K562 (cell line): ENCODE measurements at regions not wholly inside any gene's neighbourhood (a gene's known extent, or its start where the extent isn't known, plus 50 kb on each side); places are given as distances from the start of the nearest gene placed in this dataset.

ENCODE experiments used
- ATAC-seq: fragments of 200-7000 bp; cut with Tn5 transposase; 3 replicates; pipeline ENCODE4 v1.9.1; 2020; ENCODE audit warnings: moderate library complexity
- BruUV-seq: library from RNA; stranded (reverse); fragments of 400-500 nt; replicated peaks from 2 replicates; lab custom pipeline; 2021; lab: Mats Ljungman, UMichigan
- CTCF ChIA-PET: fragments of 300-600 bp; formaldehyde crosslinking; extraction: SDS; loops from one replicate; lab custom pipeline; 2021; ENCODE audit warnings: low intra/inter-chr PET ratio; lab: Yijun Ruan, JAX
- POLR2A ChIA-PET: fragments of 300-600, 350-650 bp; sonication (Branson Sonifier 250); formaldehyde crosslinking; extraction: SDS; loops from one replicate; lab custom pipeline; 2021; ENCODE audit warnings: antibody characterized with exemption, inconsistent platforms; lab: Yijun Ruan, JAX
- DNase-seq, 4 experiments: peaks; one replicate each; pipeline versions ENCODE4 v3.0.0 to v3.0.0-alpha.2; 2011 to 2018; ENCODE audit warnings: low spot score in 3 of 4, mixed read lengths in 3 of 4; ENCODE audit errors: extremely low read depth in 1 of 4
- FAIRE-seq: peaks from 2 replicates; lab custom pipeline; 2011; peaks lifted over from hg19 to GRCh38; lab: Jason Lieb, UNC
- H2AFZ ChIP-seq: 2 replicates; pipeline ENCODE4 v1.6.0; 2011; ENCODE audit warnings: low read depth, low read length, control low read depth, inconsistent platforms
- H3K27ac ChIP-seq: fragments of 200-600 bp; 3 replicates; pipeline ENCODE4 v1.8.0; 2011; ENCODE audit warnings: low read depth, mild to moderate bottlenecking, control low read depth, inconsistent platforms, low read length, moderate library complexity, mixed read lengths; ENCODE audit errors: extremely low read depth
- H3K27me3 ChIP-seq, 2 experiments: fragments of 300-600 bp in 1 of 2; 2 replicates in 1 of 2; 3 replicates in 1 of 2; pipeline versions ENCODE4 v1.6.0 to v1.8.0; 2011; ENCODE audit warnings: inconsistent platforms in 2 of 2, low read length in 2 of 2, mild to moderate bottlenecking in 1 of 2, mixed read lengths in 1 of 2, moderate library complexity in 1 of 2; ENCODE audit not compliant: control insufficient read depth in 2 of 2, insufficient read depth in 2 of 2
- H3K36me3 ChIP-seq: fragments of 300-600 bp; 3 replicates; pipeline ENCODE4 v1.8.0; 2011; ENCODE audit warnings: mild to moderate bottlenecking, low read length, inconsistent platforms; ENCODE audit not compliant: control insufficient read depth, insufficient read depth
- H3K4me1 ChIP-seq, 2 experiments: fragments of 200-600 bp in 1 of 2; replicated peaks in 1 of 2; 2 replicates in 1 of 2; 3 replicates in 1 of 2; pipeline versions ENCODE4 v1.5.1 to v1.8.0; 2011; ENCODE audit warnings: inconsistent platforms in 2 of 2, low read length in 2 of 2, mild to moderate bottlenecking in 1 of 2, mixed read lengths in 1 of 2, moderate library complexity in 1 of 2; ENCODE audit not compliant: control insufficient read depth in 2 of 2, insufficient read depth in 2 of 2
- H3K4me2 ChIP-seq: 2 replicates; pipeline ENCODE4 v1.6.1; 2011; ENCODE audit warnings: low read length, control low read depth, inconsistent platforms, mixed read lengths; ENCODE audit not compliant: insufficient read depth
- H3K4me3 ChIP-seq: fragments of 200-600 bp; sonication (generic), shearing (Covaris generic); 2 replicates; pipeline ENCODE4 v1.5.1; 2016; ENCODE audit warnings: control low read depth, inconsistent platforms
- H3K79me2 ChIP-seq: fragments of 200-600 bp; 3 replicates; pipeline ENCODE4 v1.8.0; 2011; ENCODE audit warnings: low read length, inconsistent platforms; ENCODE audit not compliant: control insufficient read depth, insufficient read depth
- H3K9ac ChIP-seq, 2 experiments: 2 replicates each; pipeline versions ENCODE4 v1.6.0 to v1.6.1; 2011; ENCODE audit warnings: low read depth in 2 of 2, low read length in 2 of 2, control low read depth in 1 of 2, inconsistent platforms in 1 of 2, mild to moderate bottlenecking in 1 of 2, mixed read lengths in 1 of 2; ENCODE audit not compliant: insufficient read depth in 1 of 2
- H3K9me1 ChIP-seq: one replicate; pipeline ENCODE4 v1.6.0; 2011; ENCODE audit warnings: inconsistent platforms, mild to moderate bottlenecking, low read length, moderate library complexity; ENCODE audit not compliant: control insufficient read depth, insufficient read depth
- H3K9me3 ChIP-seq: replicated peaks from 2 replicates; pipeline ENCODE4 v1.5.1; 2011; ENCODE audit warnings: low read depth, low read length, inconsistent platforms; ENCODE audit not compliant: control insufficient read depth, insufficient read depth
- H4K20me1 ChIP-seq: replicated peaks from 2 replicates; pipeline ENCODE4 v1.6.1; 2011; ENCODE audit warnings: low read length, inconsistent platforms, mixed read lengths; ENCODE audit not compliant: control insufficient read depth, insufficient read depth
- CREB1 ChIP-seq, 2 experiments: sonication (generic) in 1 of 2; formaldehyde crosslinking in 1 of 2; IDR thresholded peaks; 2 replicates each; pipeline versions ENCODE4 v1.6.1 to v1.8.0; 2012 to 2022; ENCODE audit warnings: inconsistent platforms in 1 of 2, mild to moderate bottlenecking in 1 of 2, missing genetic modification reagents in 1 of 2, moderate library complexity in 1 of 2
- GABPA ChIP-seq: fragments of 200-800 bp; sonication (Bioruptor generic); conservative IDR thresholded peaks from 2 replicates; pipeline ENCODE4 v1.6.1; 2016; ENCODE audit warnings: low read depth, missing genetic modification characterization, missing compliant biosample characterization
- HMG20A ChIP-seq: fragments of 450-650 bp; formaldehyde crosslinking; conservative IDR thresholded peaks from 2 replicates; pipeline ENCODE4 v1.4.0; 2020; ENCODE audit warnings: mild to moderate bottlenecking, mixed read lengths
- ZNF184 ChIP-seq: sonication (generic); formaldehyde crosslinking; IDR thresholded peaks from 2 replicates; pipeline ENCODE4 v1.5.0; 2020; ENCODE audit warnings: missing genetic modification reagents
- ZNF445 ChIP-seq: fragments of 250-450 bp; sonication (Bioruptor Pico); IDR thresholded peaks from 2 replicates; pipeline ENCODE4 v1.4.0; 2020; ENCODE audit warnings: low read depth, mild to moderate bottlenecking, moderate library complexity
- ZNF77 ChIP-seq: fragments of 250-450 bp; sonication (Bioruptor Pico); IDR thresholded peaks from 2 replicates; pipeline ENCODE4 v1.5.0; 2020
- ZSCAN32 ChIP-seq: fragments of 450-650 bp; formaldehyde crosslinking; IDR thresholded peaks from 2 replicates; pipeline ENCODE4 v1.4.0; 2020; ENCODE audit warnings: mild to moderate bottlenecking, moderate library complexity
- WGBS: fragments of 100-300 bp; shearing (Covaris generic); methylation state at CpG from one replicate; pipeline ENCODE4 v1.1.6; 2016; ENCODE audit warnings: low coverage, mixed read lengths; ENCODE audit not compliant: insufficient coverage; ENCODE audit errors: missing lambda C conversion rate; 5-methylcytosine and 5-hydroxymethylcytosine counted together
- in situ Hi-C: fragments of 300-500 bp; cut with MboI; formaldehyde crosslinking; loops from 4 replicates; pipeline ENCODE4 v1.15.0; 2018; ENCODE audit warnings: inconsistent platforms, mixed read lengths
- intact Hi-C: fragments of 100-400 bp; cut with micrococcal nuclease; formaldehyde crosslinking; loops from 2 replicates; pipeline ENCODE4 v1.14.2; 2022
- TF ChIP-seq, protein P1 (sequence below): fragments of 250-450 bp; sonication (Bioruptor Pico); IDR thresholded peaks from 2 replicates; pipeline ENCODE4 v1.4.0; 2020
- TF ChIP-seq, protein P2 (sequence below): fragments of 200-600 bp; sonication (generic); IDR thresholded peaks from one replicate; pipeline ENCODE4 v1.6.1; 2012; ENCODE audit warnings: mild to moderate bottlenecking, low read depth, low read length, inconsistent platforms

DNA sequence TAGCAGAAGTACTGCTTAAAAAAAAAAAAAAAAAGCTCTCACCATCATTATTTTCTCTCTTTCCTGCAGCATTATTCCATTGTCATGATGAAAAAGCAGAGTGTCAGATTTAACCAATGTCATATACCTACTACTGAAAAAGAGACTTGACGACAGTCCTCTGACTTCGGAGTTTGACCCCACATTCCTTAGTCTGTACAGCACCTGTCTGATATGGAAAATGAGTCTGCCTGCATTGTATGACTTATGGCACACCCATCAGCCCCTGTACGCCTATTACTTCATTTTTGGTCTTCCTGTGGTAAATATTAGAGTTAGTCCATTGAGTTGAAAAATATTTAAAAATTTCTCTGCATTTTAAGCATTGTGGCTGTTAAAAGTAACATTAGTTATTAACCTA lies 54.5 kb upstream of the NOX4 start:
- Histone ChIP-seq H3K4me2 (no peak overlapping the region), H3K4me3 (no peak overlapping the region), H3K79me2 (no peaks in the 10 kb centered on the region), H3K27ac (no peak overlapping the region), H3K9ac (no peak overlapping the region), H3K27me3 (no peaks in the 10 kb centered on the region), H3K9me3 (no peaks in the 10 kb centered on the region; the same call in 1 of the 2 replicates), H2AFZ (no peak overlapping the region), H3K9me1 (no peaks in the 10 kb centered on the region), H4K20me1 (no peaks in the 10 kb centered on the region), H3K4me1 (no peaks in the 10 kb centered on the region), H3K36me3 (no peaks in the 10 kb centered on the region)
- DNase-seq: no peak
- intact Hi-C loops (no loop called here), in situ Hi-C loops (no loop called here)
- 0% methylated on average over 3 of the region's 3 CpGs for WGBS
- no peak for ATAC-seq
- POLR2A ChIA-PET: no interaction called here
- no peak for FAIRE-seq
- BruUV-seq: no TSS peak
- CTCF ChIA-PET: no interaction called here
- TF ChIP-seq, protein P1, sequence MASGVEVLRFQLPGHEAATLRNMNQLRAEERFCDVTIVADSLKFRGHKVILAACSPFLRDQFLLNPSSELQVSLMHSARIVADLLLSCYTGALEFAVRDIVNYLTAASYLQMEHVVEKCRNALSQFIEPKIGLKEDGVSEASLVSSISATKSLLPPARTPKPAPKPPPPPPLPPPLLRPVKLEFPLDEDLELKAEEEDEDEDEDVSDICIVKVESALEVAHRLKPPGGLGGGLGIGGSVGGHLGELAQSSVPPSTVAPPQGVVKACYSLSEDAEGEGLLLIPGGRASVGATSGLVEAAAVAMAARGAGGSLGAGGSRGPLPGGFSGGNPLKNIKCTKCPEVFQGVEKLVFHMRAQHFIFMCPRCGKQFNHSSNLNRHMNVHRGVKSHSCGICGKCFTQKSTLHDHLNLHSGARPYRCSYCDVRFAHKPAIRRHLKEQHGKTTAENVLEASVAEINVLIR (CRISPR knock-in tag): no peak
- TF ChIP-seq HMG20A (CRISPR knock-in tag) (no peak), ZNF184 (CRISPR knock-in tag) (no peak), ZSCAN32 (CRISPR knock-in tag) (no peak), CREB1 (IDR thresholded peaks at IDR 0.05) (no peak), CREB1 (CRISPR knock-in tag; IDR thresholded peaks at IDR 0.05) (no peak), ZNF77 (no peak), ZNF445 (CRISPR knock-in tag) (no peak), GABPA (no peak)
- TF ChIP-seq, protein P2, sequence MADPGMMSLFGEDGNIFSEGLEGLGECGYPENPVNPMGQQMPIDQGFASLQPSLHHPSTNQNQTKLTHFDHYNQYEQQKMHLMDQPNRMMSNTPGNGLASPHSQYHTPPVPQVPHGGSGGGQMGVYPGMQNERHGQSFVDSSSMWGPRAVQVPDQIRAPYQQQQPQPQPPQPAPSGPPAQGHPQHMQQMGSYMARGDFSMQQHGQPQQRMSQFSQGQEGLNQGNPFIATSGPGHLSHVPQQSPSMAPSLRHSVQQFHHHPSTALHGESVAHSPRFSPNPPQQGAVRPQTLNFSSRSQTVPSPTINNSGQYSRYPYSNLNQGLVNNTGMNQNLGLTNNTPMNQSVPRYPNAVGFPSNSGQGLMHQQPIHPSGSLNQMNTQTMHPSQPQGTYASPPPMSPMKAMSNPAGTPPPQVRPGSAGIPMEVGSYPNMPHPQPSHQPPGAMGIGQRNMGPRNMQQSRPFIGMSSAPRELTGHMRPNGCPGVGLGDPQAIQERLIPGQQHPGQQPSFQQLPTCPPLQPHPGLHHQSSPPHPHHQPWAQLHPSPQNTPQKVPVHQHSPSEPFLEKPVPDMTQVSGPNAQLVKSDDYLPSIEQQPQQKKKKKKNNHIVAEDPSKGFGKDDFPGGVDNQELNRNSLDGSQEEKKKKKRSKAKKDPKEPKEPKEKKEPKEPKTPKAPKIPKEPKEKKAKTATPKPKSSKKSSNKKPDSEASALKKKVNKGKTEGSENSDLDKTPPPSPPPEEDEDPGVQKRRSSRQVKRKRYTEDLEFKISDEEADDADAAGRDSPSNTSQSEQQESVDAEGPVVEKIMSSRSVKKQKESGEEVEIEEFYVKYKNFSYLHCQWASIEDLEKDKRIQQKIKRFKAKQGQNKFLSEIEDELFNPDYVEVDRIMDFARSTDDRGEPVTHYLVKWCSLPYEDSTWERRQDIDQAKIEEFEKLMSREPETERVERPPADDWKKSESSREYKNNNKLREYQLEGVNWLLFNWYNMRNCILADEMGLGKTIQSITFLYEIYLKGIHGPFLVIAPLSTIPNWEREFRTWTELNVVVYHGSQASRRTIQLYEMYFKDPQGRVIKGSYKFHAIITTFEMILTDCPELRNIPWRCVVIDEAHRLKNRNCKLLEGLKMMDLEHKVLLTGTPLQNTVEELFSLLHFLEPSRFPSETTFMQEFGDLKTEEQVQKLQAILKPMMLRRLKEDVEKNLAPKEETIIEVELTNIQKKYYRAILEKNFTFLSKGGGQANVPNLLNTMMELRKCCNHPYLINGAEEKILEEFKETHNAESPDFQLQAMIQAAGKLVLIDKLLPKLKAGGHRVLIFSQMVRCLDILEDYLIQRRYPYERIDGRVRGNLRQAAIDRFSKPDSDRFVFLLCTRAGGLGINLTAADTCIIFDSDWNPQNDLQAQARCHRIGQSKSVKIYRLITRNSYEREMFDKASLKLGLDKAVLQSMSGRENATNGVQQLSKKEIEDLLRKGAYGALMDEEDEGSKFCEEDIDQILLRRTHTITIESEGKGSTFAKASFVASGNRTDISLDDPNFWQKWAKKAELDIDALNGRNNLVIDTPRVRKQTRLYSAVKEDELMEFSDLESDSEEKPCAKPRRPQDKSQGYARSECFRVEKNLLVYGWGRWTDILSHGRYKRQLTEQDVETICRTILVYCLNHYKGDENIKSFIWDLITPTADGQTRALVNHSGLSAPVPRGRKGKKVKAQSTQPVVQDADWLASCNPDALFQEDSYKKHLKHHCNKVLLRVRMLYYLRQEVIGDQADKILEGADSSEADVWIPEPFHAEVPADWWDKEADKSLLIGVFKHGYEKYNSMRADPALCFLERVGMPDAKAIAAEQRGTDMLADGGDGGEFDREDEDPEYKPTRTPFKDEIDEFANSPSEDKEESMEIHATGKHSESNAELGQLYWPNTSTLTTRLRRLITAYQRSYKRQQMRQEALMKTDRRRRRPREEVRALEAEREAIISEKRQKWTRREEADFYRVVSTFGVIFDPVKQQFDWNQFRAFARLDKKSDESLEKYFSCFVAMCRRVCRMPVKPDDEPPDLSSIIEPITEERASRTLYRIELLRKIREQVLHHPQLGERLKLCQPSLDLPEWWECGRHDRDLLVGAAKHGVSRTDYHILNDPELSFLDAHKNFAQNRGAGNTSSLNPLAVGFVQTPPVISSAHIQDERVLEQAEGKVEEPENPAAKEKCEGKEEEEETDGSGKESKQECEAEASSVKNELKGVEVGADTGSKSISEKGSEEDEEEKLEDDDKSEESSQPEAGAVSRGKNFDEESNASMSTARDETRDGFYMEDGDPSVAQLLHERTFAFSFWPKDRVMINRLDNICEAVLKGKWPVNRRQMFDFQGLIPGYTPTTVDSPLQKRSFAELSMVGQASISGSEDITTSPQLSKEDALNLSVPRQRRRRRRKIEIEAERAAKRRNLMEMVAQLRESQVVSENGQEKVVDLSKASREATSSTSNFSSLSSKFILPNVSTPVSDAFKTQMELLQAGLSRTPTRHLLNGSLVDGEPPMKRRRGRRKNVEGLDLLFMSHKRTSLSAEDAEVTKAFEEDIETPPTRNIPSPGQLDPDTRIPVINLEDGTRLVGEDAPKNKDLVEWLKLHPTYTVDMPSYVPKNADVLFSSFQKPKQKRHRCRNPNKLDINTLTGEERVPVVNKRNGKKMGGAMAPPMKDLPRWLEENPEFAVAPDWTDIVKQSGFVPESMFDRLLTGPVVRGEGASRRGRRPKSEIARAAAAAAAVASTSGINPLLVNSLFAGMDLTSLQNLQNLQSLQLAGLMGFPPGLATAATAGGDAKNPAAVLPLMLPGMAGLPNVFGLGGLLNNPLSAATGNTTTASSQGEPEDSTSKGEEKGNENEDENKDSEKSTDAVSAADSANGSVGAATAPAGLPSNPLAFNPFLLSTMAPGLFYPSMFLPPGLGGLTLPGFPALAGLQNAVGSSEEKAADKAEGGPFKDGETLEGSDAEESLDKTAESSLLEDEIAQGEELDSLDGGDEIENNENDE: no peak
